SK-N-SH (cell line): ENCODE measurements at regions not wholly inside any gene's neighbourhood (a gene's known extent, or its start where the extent isn't known, plus 50 kb on each side); places are given as distances from the start of the nearest gene placed in this dataset.

Experiments used
- CTCF ChIA-PET: fragments of 300-600, 350-600 bp; formaldehyde crosslinking; extraction: SDS; loops from one replicate; lab custom pipeline; 2021; lab: Yijun Ruan, JAX
- POLR2A ChIA-PET: fragments of 350-600 bp; sonication (Branson Sonifier 250); formaldehyde crosslinking; extraction: SDS; loops from one replicate; lab custom pipeline; 2020; ENCODE audit warnings: antibody characterized with exemption, inconsistent platforms; lab: Yijun Ruan, JAX
- DNase-seq: peaks from one replicate; pipeline ENCODE4 v3.0.0; 2012
- H2AFZ ChIP-seq: fragments of 200-600 bp; sonication (generic); 2 replicates; pipeline ENCODE4 v1.8.1; 2016; ENCODE audit warnings: antibody characterized with exemption, mild to moderate bottlenecking, low read depth
- H3F3A ChIP-seq: fragments of 200-600 bp; sonication (generic); replicated peaks from 2 replicates; pipeline ENCODE3; 2016; ENCODE audit warnings: antibody characterized with exemption, mild to moderate bottlenecking; ENCODE audit not compliant: insufficient read depth
- H3K27ac ChIP-seq, 2 experiments: fragments of 200-500 bp in 1 of 2; fragments of 200-600 bp in 1 of 2; sonication (Bioruptor generic) in 1 of 2; sonication (generic), shearing (Covaris generic) in 1 of 2; 2 replicates each; pipeline versions ENCODE4 v1.5.1 to v1.6.1; 2014 to 2016; ENCODE audit warnings: low read depth in 2 of 2, inconsistent platforms in 1 of 2, low read length in 1 of 2, mild to moderate bottlenecking in 1 of 2, mixed read lengths in 1 of 2
- H3K27me3 ChIP-seq: fragments of 200-600 bp; sonication (generic), shearing (Covaris generic); 2 replicates; pipeline ENCODE4 v1.6.1; 2016; ENCODE audit warnings: mixed run types; ENCODE audit not compliant: insufficient read depth
- H3K36me3 ChIP-seq, 2 experiments: fragments of 200-500 bp in 1 of 2; fragments of 200-600 bp in 1 of 2; sonication (Bioruptor generic) in 1 of 2; sonication (generic) in 1 of 2; replicated peaks in 1 of 2; 2 replicates each; pipeline versions ENCODE3 to v1.5.1; 2014 to 2016; ENCODE audit warnings: low read length in 1 of 2, mild to moderate bottlenecking in 1 of 2; ENCODE audit not compliant: insufficient read depth in 2 of 2, control insufficient read depth in 1 of 2
- H3K4me1 ChIP-seq, 2 experiments: fragments of 200-500 bp in 1 of 2; fragments of 200-600 bp in 1 of 2; sonication (Bioruptor generic) in 1 of 2; sonication (generic), shearing (Covaris generic) in 1 of 2; 2 replicates each; pipeline versions ENCODE4 v1.5.1 to v1.6.1; 2014 to 2016; ENCODE audit warnings: low read depth in 1 of 2, low read length in 1 of 2, mixed run types in 1 of 2; ENCODE audit not compliant: insufficient read depth in 2 of 2, control insufficient read depth in 1 of 2
- H3K4me2 ChIP-seq: fragments of 200-600 bp; sonication (generic), shearing (Covaris generic); 2 replicates; pipeline ENCODE4 v1.6.1; 2017; ENCODE audit warnings: mixed run types
- H3K4me3 ChIP-seq, 2 experiments: fragments of 200-500 bp in 1 of 2; fragments of 200-600 bp in 1 of 2; sonication (Bioruptor generic) in 1 of 2; sonication (generic), shearing (Covaris generic) in 1 of 2; 2 replicates each; pipeline versions ENCODE4 v1.5.1 to v1.8.1; 2014 to 2016; ENCODE audit warnings: low read depth in 2 of 2, inconsistent platforms in 1 of 2, low read length in 1 of 2, mild to moderate bottlenecking in 1 of 2, mixed read lengths in 1 of 2, moderate library complexity in 1 of 2
- H3K79me2 ChIP-seq: fragments of 200-600 bp; sonication (generic); 2 replicates; pipeline ENCODE4 v1.8.1; 2017; ENCODE audit warnings: mild to moderate bottlenecking; ENCODE audit not compliant: insufficient read depth
- H3K9ac ChIP-seq: fragments of 200-600 bp; sonication (generic); 2 replicates; pipeline ENCODE4 v1.6.1; 2017; ENCODE audit warnings: mixed run types
- H3K9me2 ChIP-seq: fragments of 200-600 bp; sonication (generic); 2 replicates; pipeline ENCODE4 v1.6.1; 2017; ENCODE audit warnings: mixed run types
- H3K9me3 ChIP-seq: fragments of 200-600 bp; sonication (generic); 2 replicates; pipeline ENCODE4 v1.6.1; 2017; ENCODE audit warnings: mixed run types, mild to moderate bottlenecking, moderate library complexity
- H4K20me1 ChIP-seq: fragments of 200-600 bp; sonication (generic); 2 replicates; pipeline ENCODE4 v1.6.1; 2017; ENCODE audit warnings: mild to moderate bottlenecking, mixed run types; ENCODE audit not compliant: insufficient read depth
- EP300 ChIP-seq, 2 experiments: IDR thresholded peaks; 2 replicates each; pipeline versions ENCODE4 v1.4.0 to v1.6.1; 2012; ENCODE audit warnings: borderline replicate concordance in 1 of 2, low read depth in 1 of 2, low read length in 1 of 2
- EZH2phosphoT487 ChIP-seq: fragments of 200-600 bp; sonication (generic); IDR thresholded peaks from 2 replicates; pipeline ENCODE4 v1.6.1; 2017; ENCODE audit warnings: low read depth, mixed run types, mild to moderate bottlenecking, antibody characterized with exemption, moderate library complexity, borderline replicate concordance
- GABPA ChIP-seq: IDR thresholded peaks from 2 replicates; pipeline ENCODE4 v1.4.0; 2012; ENCODE audit warnings: low read depth, mild to moderate bottlenecking
- GATA2 ChIP-seq: sonication (generic); formaldehyde crosslinking; IDR thresholded peaks from 2 replicates; pipeline ENCODE4 v1.5.0; 2020; ENCODE audit warnings: mild to moderate bottlenecking, missing genetic modification reagents
- POLR2AphosphoS5 ChIP-seq: IDR thresholded peaks from 2 replicates; pipeline ENCODE4 v1.6.1; 2012; ENCODE audit warnings: low read depth, low read length
- RAD21 ChIP-seq: IDR thresholded peaks from 2 replicates; pipeline ENCODE4 v1.6.1; 2012; ENCODE audit warnings: mild to moderate bottlenecking, low read length
- RFX5 ChIP-seq: IDR thresholded peaks from 2 replicates; pipeline ENCODE4 v1.6.1; 2012; ENCODE audit warnings: mild to moderate bottlenecking, improper control_type of control experiment, low read length
- SMC3 ChIP-seq: IDR thresholded peaks from 2 replicates; pipeline ENCODE4 v1.6.1; 2012; ENCODE audit warnings: low read depth, low read length, improper control_type of control experiment
- WGBS: methylation state at CpG from one replicate; pipeline ENCODE4 v1.1.6; 2017; ENCODE audit warnings: low lambda C conversion rate; 5-methylcytosine and 5-hydroxymethylcytosine counted together
- TF ChIP-seq, protein P1 (sequence below): IDR thresholded peaks from 2 replicates; pipeline ENCODE4 v1.4.0; 2012; ENCODE audit warnings: low read depth, borderline replicate concordance
- TF ChIP-seq, protein P2 (sequence below): fragments of 200-600 bp; sonication (generic); IDR thresholded peaks from 2 replicates; pipeline ENCODE4 v1.6.1; 2017; ENCODE audit warnings: antibody characterized with exemption, mild to moderate bottlenecking, moderate library complexity
- TF ChIP-seq, protein P3 (sequence below): IDR thresholded peaks from 2 replicates; pipeline ENCODE4 v1.4.0; 2012; ENCODE audit warnings: low read depth

DNA sequence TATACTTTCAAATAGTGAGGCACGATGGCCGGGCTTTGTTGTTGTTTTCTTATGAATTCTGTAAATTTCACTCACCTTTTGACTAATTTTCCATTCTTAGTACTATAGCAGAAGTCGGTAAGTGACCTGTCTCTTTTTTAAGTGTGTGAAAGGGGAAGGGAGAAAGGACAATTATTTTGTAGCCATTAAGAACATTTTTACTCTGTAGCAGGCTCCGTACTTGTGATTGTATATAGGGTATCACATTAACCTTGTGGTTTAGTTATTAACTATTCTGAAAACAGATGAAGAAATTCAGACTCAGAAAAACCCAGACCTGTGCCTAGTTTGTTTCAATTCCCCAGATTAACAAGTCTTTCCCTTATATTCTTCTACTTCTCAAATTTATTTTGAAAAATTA, 78.7 kb downstream of the CASP12 start (continued):
- TF ChIP-seq, protein P1, sequence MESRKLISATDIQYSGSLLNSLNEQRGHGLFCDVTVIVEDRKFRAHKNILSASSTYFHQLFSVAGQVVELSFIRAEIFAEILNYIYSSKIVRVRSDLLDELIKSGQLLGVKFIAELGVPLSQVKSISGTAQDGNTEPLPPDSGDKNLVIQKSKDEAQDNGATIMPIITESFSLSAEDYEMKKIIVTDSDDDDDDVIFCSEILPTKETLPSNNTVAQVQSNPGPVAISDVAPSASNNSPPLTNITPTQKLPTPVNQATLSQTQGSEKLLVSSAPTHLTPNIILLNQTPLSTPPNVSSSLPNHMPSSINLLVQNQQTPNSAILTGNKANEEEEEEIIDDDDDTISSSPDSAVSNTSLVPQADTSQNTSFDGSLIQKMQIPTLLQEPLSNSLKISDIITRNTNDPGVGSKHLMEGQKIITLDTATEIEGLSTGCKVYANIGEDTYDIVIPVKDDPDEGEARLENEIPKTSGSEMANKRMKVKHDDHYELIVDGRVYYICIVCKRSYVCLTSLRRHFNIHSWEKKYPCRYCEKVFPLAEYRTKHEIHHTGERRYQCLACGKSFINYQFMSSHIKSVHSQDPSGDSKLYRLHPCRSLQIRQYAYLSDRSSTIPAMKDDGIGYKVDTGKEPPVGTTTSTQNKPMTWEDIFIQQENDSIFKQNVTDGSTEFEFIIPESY = no peak
- TF ChIP-seq GATA2 (CRISPR knock-in tag) (no peak), EZH2phosphoT487 (no peak)

DNA sequence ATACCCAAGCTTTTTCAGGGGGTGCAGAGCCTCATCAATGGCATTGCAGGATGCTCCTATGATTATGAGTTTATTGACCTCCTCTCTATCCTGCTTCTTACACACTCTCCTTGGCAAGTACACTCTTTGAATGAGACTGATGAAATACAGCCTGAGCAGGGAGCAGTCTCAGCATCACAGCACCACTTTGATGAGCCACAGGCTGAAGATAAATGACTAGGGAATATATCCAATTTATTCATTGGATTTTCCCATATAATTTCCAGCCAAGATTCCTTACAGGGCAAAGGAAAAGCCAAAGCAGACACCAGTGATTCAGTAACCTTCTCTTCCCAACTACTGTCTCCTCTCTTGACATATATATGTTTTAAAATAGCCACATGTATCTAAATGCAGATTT, 79.2 kb downstream of the CASP12 start:
- Histone ChIP-seq H3F3A (no peaks in the 10 kb centered on the region), H3K79me2 (no peaks in the 10 kb centered on the region), H3K9me2 (no peaks in the 10 kb centered on the region), H3K4me2 (no peak overlapping the region), H4K20me1 (no peaks in the 10 kb centered on the region), H3K9ac (no peak overlapping the region), H2AFZ (no peak overlapping the region), H3K9me3 (no peaks in the 10 kb centered on the region), H3K27ac (no peak overlapping the region), H3K36me3 (no peaks in the 10 kb centered on the region), H3K4me1 (no peaks in the 10 kb centered on the region), H3K4me3 (no peak overlapping the region), H3K27me3 (no peaks in the 10 kb centered on the region)
- TF ChIP-seq GATA2 (CRISPR knock-in tag) = no peak
- TF ChIP-seq RFX5 = no peak
- TF ChIP-seq, protein P1 = no peak
- TF ChIP-seq SMC3 = no peak
- TF ChIP-seq, protein P2, sequence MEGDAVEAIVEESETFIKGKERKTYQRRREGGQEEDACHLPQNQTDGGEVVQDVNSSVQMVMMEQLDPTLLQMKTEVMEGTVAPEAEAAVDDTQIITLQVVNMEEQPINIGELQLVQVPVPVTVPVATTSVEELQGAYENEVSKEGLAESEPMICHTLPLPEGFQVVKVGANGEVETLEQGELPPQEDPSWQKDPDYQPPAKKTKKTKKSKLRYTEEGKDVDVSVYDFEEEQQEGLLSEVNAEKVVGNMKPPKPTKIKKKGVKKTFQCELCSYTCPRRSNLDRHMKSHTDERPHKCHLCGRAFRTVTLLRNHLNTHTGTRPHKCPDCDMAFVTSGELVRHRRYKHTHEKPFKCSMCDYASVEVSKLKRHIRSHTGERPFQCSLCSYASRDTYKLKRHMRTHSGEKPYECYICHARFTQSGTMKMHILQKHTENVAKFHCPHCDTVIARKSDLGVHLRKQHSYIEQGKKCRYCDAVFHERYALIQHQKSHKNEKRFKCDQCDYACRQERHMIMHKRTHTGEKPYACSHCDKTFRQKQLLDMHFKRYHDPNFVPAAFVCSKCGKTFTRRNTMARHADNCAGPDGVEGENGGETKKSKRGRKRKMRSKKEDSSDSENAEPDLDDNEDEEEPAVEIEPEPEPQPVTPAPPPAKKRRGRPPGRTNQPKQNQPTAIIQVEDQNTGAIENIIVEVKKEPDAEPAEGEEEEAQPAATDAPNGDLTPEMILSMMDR = no peak
- no peak for TF ChIP-seq POLR2AphosphoS5
- no peak for DNase-seq
- ChIA-PET CTCF (no interaction called here), POLR2A (no interaction called here)

DNA sequence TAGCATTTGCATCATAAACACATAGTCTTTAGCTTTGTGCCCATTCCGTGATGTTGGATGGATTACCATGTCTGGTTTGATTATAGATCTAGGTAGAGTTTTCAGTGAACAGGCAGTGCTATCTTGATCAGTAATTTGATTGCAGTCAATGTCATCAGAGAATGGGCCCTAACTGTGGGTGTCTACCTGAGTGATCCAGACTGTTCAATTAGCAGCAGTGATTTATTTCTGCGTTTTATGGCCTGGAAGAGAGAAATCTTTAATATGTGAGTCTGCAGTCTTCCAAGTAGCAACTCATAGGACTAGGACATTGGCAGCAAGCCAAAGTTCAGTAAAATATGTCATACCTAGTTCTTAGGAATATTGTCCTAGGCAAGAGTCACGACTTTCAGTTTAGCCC, 80.3 kb downstream of the CASP12 start:
- POLR2A ChIA-PET = no interaction called here
- WGBS = 73% methylated on average over 3 of the region's 3 CpGs
- Histone ChIP-seq H3K9me3 (no peaks in the 10 kb centered on the region), H3K79me2 (no peaks in the 10 kb centered on the region), H3K9ac (no peak overlapping the region), H3K36me3 (no peaks in the 10 kb centered on the region), H3K4me2 (no peak overlapping the region), H3K27ac (no peak overlapping the region), H3K9me2 (no peaks in the 10 kb centered on the region), H4K20me1 (no peaks in the 10 kb centered on the region), H3K4me3 (no peak overlapping the region), H2AFZ (no peak overlapping the region), H3K27me3 (no peaks in the 10 kb centered on the region), H3K4me1 (no peaks in the 10 kb centered on the region), H3F3A (no peaks in the 10 kb centered on the region)
- CTCF ChIA-PET = interaction anchor here (0.6 kb wide), 1 partner anchor 48 kb away, joined by 3 read pairs; no protein-coding TSS in a partner anchor
- TF ChIP-seq, protein P2 = no peak
- TF ChIP-seq RFX5 (no peak), GABPA (no peak), EP300 (IDR thresholded peaks at IDR 0.05; ENCODE audit: borderline replicate concordance in 1 of 2, low read depth in 1 of 2, low read length in 1 of 2) (no peak), RAD21 (no peak)
- TF ChIP-seq, protein P1 = no peak
- TF ChIP-seq, protein P3, sequence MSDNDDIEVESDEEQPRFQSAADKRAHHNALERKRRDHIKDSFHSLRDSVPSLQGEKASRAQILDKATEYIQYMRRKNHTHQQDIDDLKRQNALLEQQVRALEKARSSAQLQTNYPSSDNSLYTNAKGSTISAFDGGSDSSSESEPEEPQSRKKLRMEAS = no peak
- DNase-seq = no peak
